Fibroblast of upper back skin (primary cell): ENCODE measurements at regions not wholly inside any gene's neighbourhood (a gene's known extent, or its start where the extent isn't known, plus 50 kb on each side); places are given as distances from the start of the nearest gene placed in this dataset.

Experiments
- DNase-seq: peaks from one replicate; pipeline ENCODE4 v3.0.0-alpha.2; 2013

- no peak for DNase-seq
Observed at GRCh38 chr16:9425236-9425635, 333.8 kb downstream of the HAPSTR1 start.

GRCh38 chr16:9428355-9429005 lies 337.0 kb downstream of the HAPSTR1 start:
- DNase-seq, result no peak

DNA sequence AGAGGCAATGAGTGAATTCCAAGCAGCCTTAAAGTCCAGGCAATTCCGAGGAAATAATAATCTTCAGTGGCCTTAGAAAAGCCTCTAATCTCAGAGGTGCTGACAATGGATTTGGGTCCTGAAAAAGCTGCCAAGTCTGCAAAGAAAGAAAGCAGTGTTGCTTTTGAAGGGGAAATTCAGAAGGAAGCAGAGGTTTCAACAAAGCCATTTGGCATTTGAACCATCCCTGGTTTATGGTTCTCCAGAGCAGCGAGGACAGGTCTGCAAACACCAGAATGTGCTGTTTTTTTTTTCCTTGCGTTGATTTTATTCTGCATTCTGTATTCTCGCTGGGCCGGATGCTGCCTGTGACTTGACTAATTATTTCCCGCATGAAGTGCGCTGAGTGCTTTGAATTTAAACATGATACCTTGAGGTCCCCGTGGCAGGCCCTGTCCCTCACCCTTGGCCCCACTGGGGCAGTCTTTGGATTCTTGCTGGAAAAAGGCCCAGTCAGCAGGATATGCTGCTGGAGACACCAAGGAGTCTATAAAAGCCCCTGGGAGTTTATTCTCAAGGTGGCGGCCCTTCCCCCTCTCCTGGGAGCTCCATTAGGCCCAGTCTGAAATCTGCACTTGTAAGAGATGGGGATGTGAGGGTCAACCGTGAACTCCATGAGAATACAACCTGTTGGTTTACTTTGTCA lies 338.3 kb downstream of the HAPSTR1 start:
- no peak for DNase-seq

GRCh38 chr16:9434659-9435058 lies 343.2 kb downstream of the HAPSTR1 start:
- no peak for DNase-seq

DNA sequence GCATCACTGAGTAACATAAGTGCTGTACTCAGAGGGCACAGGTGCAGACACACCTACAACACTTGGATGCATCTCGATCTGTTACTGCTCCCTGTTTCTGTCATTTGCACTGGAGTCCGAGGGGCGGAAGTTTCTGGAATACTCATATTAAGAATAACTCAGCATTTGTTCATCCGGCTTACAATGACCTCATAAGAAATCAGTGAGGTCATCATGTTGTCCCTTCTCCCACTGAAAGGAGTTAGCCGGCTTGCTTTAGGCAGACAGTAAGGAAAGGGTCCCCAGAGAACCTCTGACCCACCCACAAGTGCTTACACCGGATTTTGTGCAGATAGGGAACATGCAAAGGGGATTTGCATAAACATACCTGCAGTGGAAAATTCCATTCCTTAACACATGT lies 344.7 kb downstream of the HAPSTR1 start:
- no peak for DNase-seq

GRCh38 chr16:9437115-9437514 lies 345.7 kb downstream of the HAPSTR1 start:
- no peak for DNase-seq

GRCh38 chr16:9438991-9439390 lies 347.5 kb downstream of the HAPSTR1 start:
- DNase-seq, result no peak

DNA sequence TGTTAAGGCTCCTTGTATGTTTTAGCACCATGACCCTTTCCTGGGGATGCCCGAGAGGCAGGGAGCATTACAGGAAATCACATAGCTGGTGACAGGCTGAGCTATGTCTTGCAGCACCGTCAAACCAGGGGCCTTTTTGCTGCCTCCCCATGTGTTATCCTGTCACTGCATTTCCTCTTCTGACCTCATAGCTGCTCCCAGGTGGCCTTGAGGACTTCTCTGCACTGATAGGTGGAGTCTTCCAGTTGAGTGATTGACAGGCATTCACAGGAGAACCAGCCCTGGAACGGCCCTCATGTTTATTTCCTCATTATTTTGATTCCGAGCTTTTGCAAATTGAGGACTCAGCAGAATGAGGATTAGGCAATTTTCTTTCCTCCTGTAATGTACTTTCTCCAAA lies 349.6 kb downstream of the HAPSTR1 start:
- DNase-seq, result no peak

DNA sequence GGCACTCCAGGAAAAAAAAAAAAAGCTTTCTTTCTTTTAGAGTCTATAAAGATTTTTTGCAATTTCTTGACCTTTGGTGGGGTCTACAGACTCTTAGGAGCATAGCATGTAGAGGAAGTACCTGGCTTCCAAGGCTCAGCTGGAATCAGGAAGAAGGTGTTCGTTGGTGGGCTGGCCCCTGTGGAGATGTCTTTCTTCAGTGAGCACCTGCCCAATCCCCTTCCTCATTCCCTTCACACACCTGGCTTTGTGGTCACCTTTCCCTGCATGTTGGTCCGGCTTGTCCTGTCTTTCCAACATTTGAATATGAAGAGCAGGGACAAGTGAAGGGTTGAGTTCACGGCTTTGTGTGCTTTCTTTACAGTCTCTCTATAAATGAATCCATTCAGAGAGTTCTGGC lies 352.4 kb downstream of the HAPSTR1 start:
- DNase-seq, result no peak

GRCh38 chr16:9446471-9447194 lies 355.2 kb downstream of the HAPSTR1 start:
- DNase-seq, result no peak

- DNase-seq, result no peak
Observed at GRCh38 chr16:9447195-9447551, 355.7 kb downstream of the HAPSTR1 start.

GRCh38 chr16:9447699-9448098 lies 356.3 kb downstream of the HAPSTR1 start:
- no peak for DNase-seq

- DNase-seq, result no peak
Observed at GRCh38 chr16:9449597-9449996, 358.2 kb downstream of the HAPSTR1 start.

- no peak for DNase-seq
Observed at GRCh38 chr16:9457215-9457614, 365.8 kb downstream of the HAPSTR1 start.

- DNase-seq, result no peak
Observed at GRCh38 chr16:9458816-9459215, 367.4 kb downstream of the HAPSTR1 start.

GRCh38 chr16:9462984-9463383 lies 371.5 kb downstream of the HAPSTR1 start:
- no peak for DNase-seq

GRCh38 chr16:9463461-9463860 lies 372.0 kb downstream of the HAPSTR1 start:
- DNase-seq, result no peak

DNA sequence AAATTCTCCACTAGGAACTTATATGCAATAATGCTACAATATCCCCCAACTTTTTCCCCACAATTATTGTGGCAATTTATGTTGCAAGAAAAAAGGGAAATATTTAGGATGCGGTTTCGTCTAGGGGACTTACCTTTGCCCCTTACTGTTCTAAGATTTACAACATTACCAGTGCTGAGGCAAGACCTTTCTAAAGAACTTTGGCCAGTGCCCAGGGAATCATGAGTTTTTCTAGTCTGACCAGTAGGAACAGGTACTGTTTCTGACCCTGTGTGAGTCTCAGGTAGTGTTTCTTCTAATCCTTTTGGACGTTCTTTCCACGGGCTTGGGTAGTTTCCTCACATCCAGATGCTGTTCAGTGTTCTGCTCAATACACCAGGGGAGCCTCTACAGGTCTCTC lies 373.7 kb downstream of the HAPSTR1 start:
- DNase-seq, result no peak

DNA sequence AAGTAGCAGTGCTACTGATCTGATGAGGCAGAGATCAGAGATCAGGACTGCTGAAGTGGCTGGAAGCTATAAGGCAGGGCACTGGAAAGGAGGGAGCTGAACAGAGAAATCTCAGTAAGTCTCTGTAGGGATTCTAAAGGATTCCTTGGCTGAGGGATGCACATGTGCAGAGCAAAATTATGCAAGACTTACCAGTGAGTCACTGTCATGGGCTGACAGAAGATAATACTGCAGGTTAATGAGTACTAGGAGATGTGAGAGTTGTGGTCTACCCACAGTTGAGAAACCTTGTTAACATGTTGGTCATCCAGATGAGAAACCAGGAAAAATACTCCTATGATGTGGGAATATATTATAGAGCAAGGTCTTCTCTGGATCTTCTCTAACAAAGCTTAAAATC lies 378.1 kb downstream of the HAPSTR1 start:
- peak; percentile 17 for DNase-seq

DNA sequence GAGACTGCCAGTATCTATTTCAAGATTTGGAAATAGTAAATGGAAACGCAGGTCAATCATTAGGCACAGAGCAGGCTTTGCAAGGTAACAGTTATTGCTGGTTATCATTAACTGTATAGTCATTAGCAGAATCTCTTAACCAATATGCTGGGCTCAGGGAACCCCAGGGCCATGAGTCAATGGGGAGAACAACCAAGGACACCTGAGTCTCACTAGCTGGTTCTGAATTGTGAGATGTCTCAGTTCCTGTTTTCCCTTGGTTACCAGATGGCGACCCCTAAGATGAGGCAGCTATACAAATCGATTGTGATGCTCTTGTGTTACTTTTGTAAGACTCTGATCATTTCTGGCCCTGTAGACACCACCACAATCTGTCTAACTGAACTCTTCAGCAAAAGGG lies 385.3 kb downstream of the HAPSTR1 start:
- no peak for DNase-seq

DNA sequence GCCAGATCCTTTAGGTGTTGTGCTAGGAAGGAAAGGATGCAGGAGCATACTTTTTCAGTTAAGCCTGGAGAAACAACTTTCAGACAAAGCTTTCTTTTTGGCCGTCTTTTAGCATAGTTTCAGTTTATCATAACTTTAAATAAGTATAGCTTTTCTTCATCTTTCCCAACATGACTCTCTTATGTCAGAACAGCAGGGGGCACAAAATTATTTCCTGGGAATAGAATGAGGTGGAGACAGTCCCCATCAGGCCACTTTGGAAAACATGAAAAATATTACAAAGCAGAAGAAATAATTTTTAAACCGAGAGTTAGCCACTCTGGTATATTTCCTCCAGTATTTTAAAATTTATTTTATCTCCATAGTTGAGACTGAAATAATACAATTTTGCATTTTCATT lies 387.6 kb downstream of the HAPSTR1 start:
- DNase-seq, result no peak

- DNase-seq, result no peak
Observed at GRCh38 chr16:9480503-9480902, 389.1 kb downstream of the HAPSTR1 start.

DNA sequence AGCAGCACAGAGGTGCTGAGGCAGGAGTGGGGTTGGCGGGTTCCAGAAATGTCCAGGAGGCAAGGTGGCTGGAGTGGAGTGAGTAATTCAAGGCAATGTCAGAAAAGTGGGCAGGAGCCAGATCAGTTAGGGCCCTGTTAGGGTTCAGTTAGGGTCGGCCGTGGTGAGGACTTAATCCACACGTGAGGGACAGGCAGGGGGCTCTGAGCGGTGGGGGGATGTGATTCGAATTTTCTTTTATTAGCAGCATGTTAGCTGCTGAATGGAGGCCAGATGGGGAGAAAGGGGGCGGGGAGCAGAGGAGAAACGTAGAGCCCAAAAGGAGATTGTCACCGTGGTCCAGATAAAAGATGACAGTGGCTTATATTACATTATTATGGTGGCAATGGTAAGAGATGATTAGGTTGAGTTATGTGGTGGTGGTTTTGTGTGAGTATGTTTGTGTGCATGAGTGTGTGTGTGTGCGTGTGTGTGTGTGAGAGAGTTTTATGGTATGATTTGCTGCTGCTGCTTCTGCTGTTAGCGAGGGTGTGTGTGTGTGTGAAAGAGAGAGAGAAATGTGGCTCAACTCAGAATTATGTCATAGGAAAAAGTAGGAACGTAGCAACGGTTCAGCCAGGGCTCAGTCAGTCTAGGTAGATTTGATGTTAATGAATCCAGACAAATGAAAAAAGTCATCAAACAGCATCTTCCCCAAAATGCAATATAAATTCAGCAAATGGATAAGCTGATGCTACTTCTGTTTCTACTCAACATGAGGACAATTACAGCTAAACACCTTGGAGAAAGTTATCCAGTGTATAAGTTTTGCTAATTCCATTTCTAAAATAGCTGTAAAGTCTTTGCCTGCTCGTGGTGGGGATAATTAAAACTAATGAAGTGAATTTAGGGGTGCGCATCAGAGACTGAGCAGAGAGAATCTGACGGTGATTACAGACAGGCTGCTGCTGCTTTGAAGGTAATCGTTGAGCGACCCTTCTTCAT lies 390.6 kb downstream of the HAPSTR1 start:
- DNase-seq, result no peak
